Tibial nerve (tissue), 4 donors: ENCODE measurements at regions not wholly inside any gene's neighbourhood (a gene's known extent, or its start where the extent isn't known, plus 50 kb on each side); places are given as distances from the start of the nearest gene placed in this dataset.

ENCODE experiments used
- DNase-seq, 2 donors: peaks; one replicate each; pipeline ENCODE4 v3.0.0-alpha.2; 2019; ENCODE audit warnings: low spot score in 2 of 2
- H3K27ac ChIP-seq, 4 donors: fragments of 200-600 bp; sonication (generic) in 3 of 4; one replicate each; pipeline ENCODE4 v1.5.1; 2017 to 2019; ENCODE audit warnings: mild to moderate bottlenecking in 1 of 4
- H3K27me3 ChIP-seq, 2 donors: fragments of 200-600 bp; sonication (generic) in 1 of 2; one replicate each; pipeline versions ENCODE4 v1.5.1 to v1.6.0; 2017 to 2019
- H3K36me3 ChIP-seq, 3 donors: fragments of 200-600 bp; sonication (generic); one replicate each; pipeline ENCODE4 v1.5.1; 2018 to 2019
- H3K4me1 ChIP-seq, 4 donors: fragments of 200-600 bp; sonication (generic) in 3 of 4; one replicate each; pipeline ENCODE4 v1.5.1; 2017 to 2019
- H3K4me3 ChIP-seq, 4 donors: fragments of 200-600 bp; sonication (generic) in 3 of 4; one replicate each; pipeline ENCODE4 v1.5.1; 2017 to 2019; ENCODE audit warnings: mild to moderate bottlenecking in 1 of 4, moderate library complexity in 1 of 4
- H3K9me3 ChIP-seq, 4 donors: fragments of 200-600 bp; sonication (generic) in 3 of 4; one replicate each; pipeline ENCODE4 v1.5.1; 2017 to 2019
- CTCF ChIP-seq, 5 experiments: fragments of 200-600 bp in 3 of 5; fragments of 450-650 bp in 2 of 5; sonication (generic) in 3 of 5; IDR thresholded peaks; one replicate each; pipeline ENCODE4 v1.5.1; 2016 to 2019; ENCODE audit warnings: antibody characterized with exemption in 5 of 5, mild to moderate bottlenecking in 3 of 5, moderate library complexity in 2 of 5
- EP300 ChIP-seq, 2 donors: sonication (generic); formaldehyde crosslinking; IDR thresholded peaks; one replicate each; pipeline ENCODE4 v1.6.1; 2017; ENCODE audit warnings: antibody characterized with exemption in 2 of 2, mild to moderate bottlenecking in 1 of 2
- POLR2A ChIP-seq, 2 donors: fragments of 450-650 bp; IDR thresholded peaks; one replicate each; pipeline ENCODE4 v1.6.1; 2017; ENCODE audit warnings: antibody characterized with exemption in 2 of 2, mild to moderate bottlenecking in 2 of 2, moderate library complexity in 2 of 2
- WGBS, 2 donors: methylation state at CpG; one replicate each; pipeline ENCODE4 v1.1.5; 2018; 5-methylcytosine and 5-hydroxymethylcytosine counted together

- peaks cover 0 to 37% (median 26%) of the 10 kb centered on the region in 4 donors for H3K4me1 ChIP-seq
- 23 to 27% methylated on average over 5 of the region's 5 CpGs for WGBS, 2 donors
- no peak for TF ChIP-seq EP300 (IDR thresholded peaks at IDR 0.05)
- TF ChIP-seq CTCF (IDR thresholded peaks at IDR 0.05), result no peak
- no peak for TF ChIP-seq POLR2A (IDR thresholded peaks at IDR 0.05)
- H3K27ac ChIP-seq, result peak overlapping the region in 2 of 4 donors; percentile 23 to 77
- no peaks in the 10 kb centered on the region for H3K27me3 ChIP-seq
- no peak for DNase-seq
- no peaks in the 10 kb centered on the region for H3K36me3 ChIP-seq
- H3K4me3 ChIP-seq, result no peak overlapping the region
- peaks cover 0 to 3% (median 0%) of the 10 kb centered on the region in 4 donors for H3K9me3 ChIP-seq
These were observed 122.4 kb upstream of the IL12A start for GRCh38 chr3:159866201-159866746.

GRCh38 chr3:159867372-159867771 is 121.3 kb upstream of the IL12A start:
- TF ChIP-seq CTCF (IDR thresholded peaks at IDR 0.05) (no peak), EP300 (IDR thresholded peaks at IDR 0.05) (no peak), POLR2A (IDR thresholded peaks at IDR 0.05) (no peak)
- peak overlapping the region in 2 of 4 donors; percentile 23 to 77 for H3K27ac ChIP-seq
- H3K9me3 ChIP-seq, result peaks cover 0 to 3% (median 0%) of the 10 kb centered on the region in 4 donors
- no peaks in the 10 kb centered on the region for H3K36me3 ChIP-seq
- 94 to 97% methylated on average over 2 of the region's 2 CpGs for WGBS, 2 donors
- H3K4me3 ChIP-seq, result no peak overlapping the region
- H3K27me3 ChIP-seq, result no peaks in the 10 kb centered on the region
- DNase-seq, result no peak
- peaks cover 0 to 33% (median 25%) of the 10 kb centered on the region in 4 donors for H3K4me1 ChIP-seq

- DNase-seq, result no peak
- no peaks in the 10 kb centered on the region for H3K36me3 ChIP-seq
- no peak overlapping the region for H3K27ac ChIP-seq
- peaks cover 0 to 3% (median 0%) of the 10 kb centered on the region in 4 donors for H3K9me3 ChIP-seq
- 89 to 94% methylated on average over 1 of the region's 1 CpG for WGBS, 2 donors
- H3K4me1 ChIP-seq, result peaks cover 0 to 20% (median 15%) of the 10 kb centered on the region in 4 donors
- TF ChIP-seq CTCF (IDR thresholded peaks at IDR 0.05), result no peak
- no peak for TF ChIP-seq POLR2A (IDR thresholded peaks at IDR 0.05)
- no peak for TF ChIP-seq EP300 (IDR thresholded peaks at IDR 0.05)
- H3K27me3 ChIP-seq, result no peaks in the 10 kb centered on the region
- H3K4me3 ChIP-seq, result no peak overlapping the region
These were observed 117.9 kb upstream of the IL12A start for GRCh38 chr3:159870723-159871122.

GRCh38 chr3:159872374-159873109 is 116.1 kb upstream of the IL12A start:
- H3K27ac ChIP-seq, result no peak overlapping the region
- H3K4me1 ChIP-seq, result peaks cover 0 to 1% (median under 1%) of the 10 kb centered on the region in 4 donors
- H3K4me3 ChIP-seq, result no peak overlapping the region
- TF ChIP-seq POLR2A (IDR thresholded peaks at IDR 0.05), result no peak
- DNase-seq, result no peak
- H3K27me3 ChIP-seq, result no peaks in the 10 kb centered on the region
- H3K9me3 ChIP-seq, result peaks cover 0 to 3% (median 0%) of the 10 kb centered on the region in 4 donors
- 50 to 52% methylated on average over 3 of the region's 3 CpGs for WGBS, 2 donors
- H3K36me3 ChIP-seq, result no peaks in the 10 kb centered on the region

- Histone ChIP-seq H3K36me3 (no peaks in the 10 kb centered on the region), H3K4me1 (peaks cover 0 to under 1% (median 0%) of the 10 kb centered on the region in 4 donors), H3K27me3 (no peaks in the 10 kb centered on the region), H3K27ac (no peak overlapping the region), H3K9me3 (no peaks in the 10 kb centered on the region), H3K4me3 (no peak overlapping the region)
- TF ChIP-seq EP300 (IDR thresholded peaks at IDR 0.05), result no peak
- no peak for TF ChIP-seq POLR2A (IDR thresholded peaks at IDR 0.05)
- no peak for TF ChIP-seq CTCF (IDR thresholded peaks at IDR 0.05)
- no peak for DNase-seq
These were observed 113.5 kb upstream of the IL12A start for GRCh38 chr3:159875116-159875515.
